GM19452 (cell line): ENCODE measurements at regions not wholly inside any gene's neighbourhood (a gene's known extent, or its start where the extent isn't known, plus 50 kb on each side); places are given as distances from the start of the nearest gene placed in this dataset.
A peak's percentile ranks its signal among the peaks of the same experiment; 100 is the strongest.
"Not testable (repeated sequence)": the region's sequence is repeated elsewhere in the genome, so short reads cannot be mapped to it uniquely, and the experiment has no call there.

ENCODE experiments used
- ATAC-seq: cut with Tn5 transposase; IDR thresholded peaks from one replicate; pipeline ENCODE4 v1.9.1; 2021; ENCODE audit not compliant: unreplicated experiment

- no peak for ATAC-seq
Measured at GRCh38 chr10:117782276-117782675, 239.7 kb downstream of the EMX2 start.

GRCh38 chr10:117783698-117784395, 241.3 kb downstream of the EMX2 start:
- no peak for ATAC-seq

GRCh38 chr10:117784776-117785175, 242.2 kb downstream of the EMX2 start:
- ATAC-seq, result no peak

GRCh38 chr10:117788911-117789310, 246.4 kb downstream of the EMX2 start:
- no peak for ATAC-seq

GRCh38 chr10:117790179-117790578, 247.6 kb downstream of the EMX2 start:
- ATAC-seq, result no peak

- ATAC-seq, result no peak
Measured at GRCh38 chr10:117790621-117791020, 248.1 kb downstream of the EMX2 start.

GRCh38 chr10:117792214-117792613, 249.7 kb downstream of the EMX2 start:
- ATAC-seq, result no peak

GRCh38 chr10:117796130-117796745, 250.5 kb downstream of the RAB11FIP2 start:
- no peak for ATAC-seq

GRCh38 chr10:117797296-117797695, 249.4 kb downstream of the RAB11FIP2 start:
- ATAC-seq, result no peak

GRCh38 chr10:117801691-117802090, 245.1 kb downstream of the RAB11FIP2 start:
- no peak for ATAC-seq

GRCh38 chr10:117804470-117805011, 242.2 kb downstream of the RAB11FIP2 start:
- ATAC-seq, result no peak

GRCh38 chr10:117805139-117805538, 241.6 kb downstream of the RAB11FIP2 start:
- ATAC-seq, result no peak

- ATAC-seq, result no peak
Measured at GRCh38 chr10:117807441-117807840, 239.3 kb downstream of the RAB11FIP2 start.

GRCh38 chr10:117815816-117816215, 230.9 kb downstream of the RAB11FIP2 start:
- ATAC-seq, result not testable (repeated sequence)

- ATAC-seq, result no peak
Measured at GRCh38 chr10:117817116-117817515, 229.6 kb downstream of the RAB11FIP2 start.

GRCh38 chr10:117818721-117819120, 228.0 kb downstream of the RAB11FIP2 start:
- ATAC-seq, result no peak

GRCh38 chr10:117819304-117819703, 227.4 kb downstream of the RAB11FIP2 start:
- no peak for ATAC-seq

GRCh38 chr10:117823980-117824379, 222.8 kb downstream of the RAB11FIP2 start:
- ATAC-seq, result no peak

GRCh38 chr10:117830205-117830604, 216.5 kb downstream of the RAB11FIP2 start:
- peak; percentile 16 for ATAC-seq

- peak; percentile 81 for ATAC-seq
Measured at GRCh38 chr10:117830787-117831212, 215.9 kb downstream of the RAB11FIP2 start.

- ATAC-seq, result not testable (repeated sequence)
Measured at GRCh38 chr10:117838500-117839498, 207.9 kb downstream of the RAB11FIP2 start.
